ENCODE measurements at regions not wholly inside any gene's neighbourhood (a gene's known extent, or its start where the extent isn't known, plus 50 kb on each side); places are given as distances from the start of the nearest gene placed in this dataset.
A peak's percentile ranks its signal among the peaks of the same experiment; 100 is the strongest.
"Not testable (repeated sequence)": the region's sequence is repeated elsewhere in the genome, so short reads cannot be mapped to it uniquely, and the experiment has no call there.

DNA sequence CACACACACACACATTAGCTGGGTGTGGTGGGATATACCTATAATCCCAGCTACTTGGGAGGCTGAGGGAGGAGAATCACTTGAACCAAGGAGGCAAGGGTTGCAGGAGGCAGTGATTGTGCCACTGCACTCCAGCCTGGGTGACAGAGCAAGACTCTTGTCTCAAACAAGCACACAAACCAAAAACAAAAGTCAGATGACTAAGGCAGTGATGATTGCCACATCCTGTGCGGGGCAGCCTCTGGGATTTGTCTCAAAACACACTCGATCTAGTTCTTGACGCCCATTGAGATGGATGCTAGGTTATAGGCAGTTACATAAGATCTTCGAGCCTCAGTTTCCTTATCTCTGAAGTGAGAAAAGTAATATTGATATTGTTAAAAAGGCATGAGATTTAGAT lies 57.8 kb upstream of the NBPF8 start:
- not testable (repeated sequence) for H3K9me3 ChIP-seq (ENCODE audit: low read depth, low read length); H3K4me2 ChIP-seq (ENCODE audit: insufficient read depth, low read length); H3K27ac ChIP-seq (ENCODE audit: low read depth, low read length); H3K4me3 ChIP-seq (ENCODE audit: insufficient read depth, low read length); H4K20me1 ChIP-seq (ENCODE audit: insufficient read depth, low read length); H3K4me1 ChIP-seq (ENCODE audit: insufficient read depth, low read length); H2AFZ ChIP-seq (ENCODE audit: low read length); DNase-seq (ENCODE audit: insufficient read length, low spot score, missing footprints); H3K36me3 ChIP-seq (ENCODE audit: insufficient read depth, low read length); H3K27me3 ChIP-seq (ENCODE audit: insufficient read depth, low read length); H3K79me2 ChIP-seq (ENCODE audit: insufficient read depth, low read length)

DNA sequence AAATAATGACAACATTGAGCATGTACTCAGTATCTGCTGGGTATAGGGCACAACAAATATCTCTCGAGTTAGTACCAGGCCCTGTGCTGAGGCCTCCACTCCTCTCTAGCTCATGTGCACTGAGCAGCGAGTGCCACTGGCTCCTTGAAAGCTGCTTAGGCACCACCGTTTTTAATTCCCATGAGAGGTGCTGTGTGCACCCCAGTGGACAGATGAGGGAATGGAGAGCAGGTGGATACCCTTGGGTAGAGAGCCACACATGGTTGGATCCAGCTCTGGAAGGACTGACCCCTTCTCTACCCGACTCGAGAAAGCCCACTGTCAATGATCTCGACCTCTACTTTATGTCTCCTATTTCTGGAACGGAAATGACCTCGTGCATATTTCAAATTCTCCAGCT lies 58.7 kb upstream of the NBPF8 start:
- H4K20me1 ChIP-seq (ENCODE audit: insufficient read depth, low read length); H3K79me2 ChIP-seq (ENCODE audit: insufficient read depth, low read length); H3K27me3 ChIP-seq (ENCODE audit: insufficient read depth, low read length); H3K36me3 ChIP-seq (ENCODE audit: insufficient read depth, low read length); H2AFZ ChIP-seq (ENCODE audit: low read length); H3K4me3 ChIP-seq (ENCODE audit: insufficient read depth, low read length); H3K4me2 ChIP-seq (ENCODE audit: insufficient read depth, low read length); H3K4me1 ChIP-seq (ENCODE audit: insufficient read depth, low read length); H3K27ac ChIP-seq (ENCODE audit: low read depth, low read length); H3K9me3 ChIP-seq (ENCODE audit: low read depth, low read length); DNase-seq (ENCODE audit: insufficient read length, low spot score, missing footprints): not testable (repeated sequence)

DNA sequence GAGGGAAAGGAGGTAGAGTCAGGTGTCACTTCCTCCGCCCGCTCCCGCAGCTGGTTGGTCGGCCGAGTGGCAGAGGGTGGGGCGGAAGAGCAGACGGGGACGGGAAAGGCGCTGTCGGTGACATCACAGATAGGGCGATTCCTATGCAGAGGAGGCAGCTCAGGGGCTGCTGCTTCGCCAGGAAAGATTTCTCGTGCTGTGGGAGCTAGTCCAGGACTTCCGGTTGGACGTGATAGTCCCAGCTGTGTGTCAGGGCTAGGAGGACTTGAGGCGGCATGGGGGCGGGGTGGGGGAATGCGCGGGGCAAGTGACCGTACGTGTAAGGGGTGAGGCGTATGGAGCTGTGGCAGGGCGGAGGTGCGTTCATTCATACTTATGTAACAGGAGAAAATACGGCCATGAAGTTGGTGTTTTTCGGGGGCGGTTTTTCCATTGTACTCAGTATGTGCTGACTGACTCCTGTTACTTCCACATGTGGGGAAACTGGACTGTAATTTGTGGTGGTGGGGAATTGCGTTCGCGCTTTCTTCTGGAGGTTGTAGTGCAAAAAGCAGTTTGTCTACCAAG lies 60.1 kb upstream of the NBPF8 start:
- H2AFZ ChIP-seq (ENCODE audit: low read length); H4K20me1 ChIP-seq (ENCODE audit: insufficient read depth, low read length); H3K79me2 ChIP-seq (ENCODE audit: insufficient read depth, low read length); H3K27me3 ChIP-seq (ENCODE audit: insufficient read depth, low read length); H3K4me1 ChIP-seq (ENCODE audit: insufficient read depth, low read length); H3K27ac ChIP-seq (ENCODE audit: low read depth, low read length); H3K4me2 ChIP-seq (ENCODE audit: insufficient read depth, low read length); H3K9me3 ChIP-seq (ENCODE audit: low read depth, low read length); DNase-seq (ENCODE audit: insufficient read length, low spot score, missing footprints); H3K36me3 ChIP-seq (ENCODE audit: insufficient read depth, low read length): not testable (repeated sequence)
- H3K4me3 ChIP-seq (ENCODE audit: insufficient read depth, low read length): peak overlapping the region; percentile 46

DNA sequence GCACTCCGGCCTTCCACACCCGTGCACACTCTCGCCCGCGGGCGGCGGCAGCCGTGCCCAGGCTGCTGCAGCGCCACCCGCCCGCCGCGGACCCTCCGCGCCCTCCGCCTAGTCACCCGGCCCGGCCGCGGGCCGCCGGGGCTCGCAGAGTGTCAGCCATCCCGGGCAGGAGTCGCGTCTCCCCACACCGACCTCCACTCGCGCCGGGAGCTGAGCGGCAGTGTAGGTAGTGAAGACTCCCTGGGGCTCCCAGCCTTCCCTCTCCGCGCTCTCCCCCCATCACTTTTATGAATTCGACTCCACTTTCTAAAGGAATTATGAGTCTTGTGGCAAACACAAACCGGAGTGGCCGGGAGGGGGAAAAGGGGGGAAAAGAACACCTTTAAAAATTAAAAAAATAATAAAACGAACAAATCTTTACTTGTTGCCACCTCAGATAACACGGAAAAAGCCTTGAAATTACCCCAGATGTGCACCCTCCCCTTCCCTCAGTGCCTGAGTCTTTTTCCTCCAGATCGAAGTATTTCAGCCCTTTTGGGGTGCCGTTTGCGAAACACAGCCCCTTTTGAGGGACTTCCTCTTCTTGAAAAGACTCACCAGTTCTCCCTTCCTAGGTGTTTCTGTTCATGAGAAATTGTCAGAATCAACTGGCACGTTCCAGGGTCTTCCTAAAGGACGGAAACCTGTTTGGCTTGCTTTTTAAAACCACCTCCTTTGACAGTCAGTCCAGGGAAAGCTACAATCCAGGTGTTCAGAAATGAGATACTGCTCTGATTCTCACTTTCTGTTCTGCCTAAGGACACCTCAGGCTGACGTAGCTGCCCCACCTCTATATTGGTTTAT lies 72.4 kb upstream of the NBPF8 start:
- Histone ChIP-seq H3K4me3 (ENCODE audit: insufficient read depth, low read length) (peak overlapping the region; percentile 33), H3K4me2 (ENCODE audit: insufficient read depth, low read length) (peak overlapping the region; percentile 64)
- not testable (repeated sequence) for H3K9me3 ChIP-seq (ENCODE audit: low read depth, low read length)

DNA sequence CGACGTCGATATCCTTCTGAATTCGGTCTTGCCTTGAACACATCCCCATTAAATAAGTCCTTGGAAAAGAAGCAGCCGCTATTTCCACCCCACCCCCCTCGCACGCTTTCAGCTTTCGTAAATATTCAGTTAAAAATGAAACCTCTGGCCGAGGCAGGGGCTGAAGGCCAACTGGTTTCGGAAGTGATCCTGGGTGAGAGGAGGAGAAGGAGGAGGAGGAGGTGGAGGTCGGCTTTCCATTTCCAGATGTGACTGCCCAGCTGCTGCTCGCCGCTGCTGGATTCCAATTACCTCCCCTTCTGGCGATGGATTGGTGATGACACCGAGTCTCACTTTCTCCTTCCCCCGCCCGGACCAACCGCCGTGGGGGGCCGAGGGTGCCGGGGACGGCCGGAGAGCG lies 73.1 kb upstream of the NBPF8 start:
- DNase-seq (ENCODE audit: insufficient read length, low spot score, missing footprints); H2AFZ ChIP-seq (ENCODE audit: low read length); H3K4me2 ChIP-seq (ENCODE audit: insufficient read depth, low read length): not testable (repeated sequence)

More for the DNA sequence above, 72.4 kb upstream of the NBPF8 start:
- H3K4me1 ChIP-seq (ENCODE audit: insufficient read depth, low read length); H3K27me3 ChIP-seq (ENCODE audit: insufficient read depth, low read length); H3K36me3 ChIP-seq (ENCODE audit: insufficient read depth, low read length); H3K27ac ChIP-seq (ENCODE audit: low read depth, low read length); H2AFZ ChIP-seq (ENCODE audit: low read length); H3K79me2 ChIP-seq (ENCODE audit: insufficient read depth, low read length); DNase-seq (ENCODE audit: insufficient read length, low spot score, missing footprints); H4K20me1 ChIP-seq (ENCODE audit: insufficient read depth, low read length): not testable (repeated sequence)

DNA sequence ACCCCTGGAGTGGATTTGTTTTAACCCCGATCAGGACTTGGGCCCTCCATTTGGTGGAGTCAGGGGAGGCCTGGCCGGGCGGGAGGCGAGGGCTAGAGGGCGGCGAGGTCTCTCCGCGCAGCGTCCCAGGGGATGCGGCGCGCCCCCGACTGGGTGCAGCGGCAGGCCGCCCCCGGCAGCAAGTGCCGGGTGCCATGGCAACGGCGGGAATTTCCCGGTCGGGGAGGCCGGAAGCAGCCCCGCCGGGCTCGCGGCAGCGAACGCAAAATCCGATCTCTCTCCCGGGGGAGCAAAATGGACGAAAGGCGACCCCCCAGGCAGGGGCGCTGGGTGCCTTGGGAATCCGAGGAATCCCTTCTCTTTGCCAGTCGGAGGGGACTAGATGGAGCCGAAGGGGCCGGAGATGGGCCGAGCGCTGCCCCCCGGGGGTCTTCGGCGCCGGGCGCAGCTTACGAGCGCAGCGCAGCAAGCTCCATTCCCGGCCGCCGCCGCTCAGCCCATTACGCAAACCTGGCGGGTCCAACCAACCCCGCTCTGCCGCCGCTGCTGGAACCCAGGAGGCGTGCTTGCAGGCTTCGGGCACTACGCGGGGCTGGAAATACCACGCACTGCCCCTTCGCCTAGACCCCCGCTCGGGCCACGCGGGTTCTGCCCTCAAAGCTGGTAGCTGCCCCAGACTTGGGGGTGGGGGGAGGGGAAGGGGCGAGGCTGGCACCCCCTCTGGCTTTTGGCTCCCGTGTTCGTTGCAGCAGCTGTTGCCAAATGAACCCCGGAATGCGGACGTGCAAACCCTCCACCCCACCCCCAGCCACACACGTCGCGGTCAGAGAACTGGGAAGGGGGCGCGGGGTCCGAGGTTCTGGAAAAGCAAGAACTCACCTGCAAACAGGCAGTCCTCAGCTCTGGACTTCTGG lies 73.7 kb upstream of the NBPF8 start:
- not testable (repeated sequence) for DNase-seq (ENCODE audit: insufficient read length, low spot score, missing footprints); H2AFZ ChIP-seq (ENCODE audit: low read length); H3K36me3 ChIP-seq (ENCODE audit: insufficient read depth, low read length); H3K79me2 ChIP-seq (ENCODE audit: insufficient read depth, low read length); H3K4me1 ChIP-seq (ENCODE audit: insufficient read depth, low read length); H3K4me2 ChIP-seq (ENCODE audit: insufficient read depth, low read length); H4K20me1 ChIP-seq (ENCODE audit: insufficient read depth, low read length); H3K9me3 ChIP-seq (ENCODE audit: low read depth, low read length); H3K27me3 ChIP-seq (ENCODE audit: insufficient read depth, low read length); H3K27ac ChIP-seq (ENCODE audit: low read depth, low read length)
- H3K4me3 ChIP-seq (ENCODE audit: insufficient read depth, low read length): peak overlapping the region; percentile 66

More for the DNA sequence above, 73.1 kb upstream of the NBPF8 start:
- H3K4me1 ChIP-seq (ENCODE audit: insufficient read depth, low read length); H3K36me3 ChIP-seq (ENCODE audit: insufficient read depth, low read length); H3K27me3 ChIP-seq (ENCODE audit: insufficient read depth, low read length); H3K9me3 ChIP-seq (ENCODE audit: low read depth, low read length); H3K27ac ChIP-seq (ENCODE audit: low read depth, low read length); H3K79me2 ChIP-seq (ENCODE audit: insufficient read depth, low read length); H4K20me1 ChIP-seq (ENCODE audit: insufficient read depth, low read length): not testable (repeated sequence)
- peak overlapping the region; percentile 66 for H3K4me3 ChIP-seq (ENCODE audit: insufficient read depth, low read length)

DNA sequence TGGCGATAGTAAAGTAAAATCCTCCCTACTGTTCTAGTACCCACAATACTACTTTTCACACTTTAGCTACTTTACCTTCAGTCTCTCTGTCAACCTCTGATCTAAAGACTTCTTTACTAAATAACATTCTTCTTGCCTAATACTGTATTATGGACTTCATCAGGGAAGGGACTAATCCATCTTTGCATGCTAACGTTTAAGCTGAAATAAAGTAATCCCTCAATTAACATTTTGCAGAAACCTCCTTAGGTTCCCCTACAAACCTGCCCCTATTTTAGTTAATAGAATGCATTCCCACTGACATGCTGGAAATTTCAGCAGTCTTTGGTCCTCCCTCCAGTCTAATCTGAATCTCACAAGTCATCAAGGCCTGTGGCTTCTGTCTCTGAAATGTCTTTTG lies 99.1 kb upstream of the NBPF8 start:
- H4K20me1 ChIP-seq (ENCODE audit: insufficient read depth, low read length); H3K36me3 ChIP-seq (ENCODE audit: insufficient read depth, low read length); H3K27ac ChIP-seq (ENCODE audit: low read depth, low read length); H3K9me3 ChIP-seq (ENCODE audit: low read depth, low read length); H2AFZ ChIP-seq (ENCODE audit: low read length); H3K4me1 ChIP-seq (ENCODE audit: insufficient read depth, low read length); H3K4me3 ChIP-seq (ENCODE audit: insufficient read depth, low read length); H3K4me2 ChIP-seq (ENCODE audit: insufficient read depth, low read length); H3K27me3 ChIP-seq (ENCODE audit: insufficient read depth, low read length); H3K79me2 ChIP-seq (ENCODE audit: insufficient read depth, low read length); DNase-seq (ENCODE audit: insufficient read length, low spot score, missing footprints): not testable (repeated sequence)

DNA sequence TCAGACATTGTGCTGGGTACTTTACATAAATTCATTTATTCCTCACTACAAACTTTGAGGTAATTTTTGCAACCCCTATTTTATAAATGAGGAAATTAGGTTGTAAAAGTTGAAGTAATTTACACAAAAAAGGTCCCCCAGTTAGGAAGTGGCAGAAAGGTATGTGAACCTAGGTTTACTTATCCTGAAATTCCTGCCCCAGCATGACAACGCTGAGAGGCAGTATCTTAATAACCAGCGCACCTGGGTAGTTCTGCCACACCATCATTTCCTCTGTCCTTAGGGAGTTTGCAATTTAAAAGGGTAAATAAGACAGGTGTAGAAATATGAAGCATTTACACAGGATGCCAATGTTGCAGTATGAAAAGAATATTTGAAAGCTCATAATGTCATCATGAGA lies 102.9 kb upstream of the NBPF8 start:
- not testable (repeated sequence) for H2AFZ ChIP-seq (ENCODE audit: low read length); H4K20me1 ChIP-seq (ENCODE audit: insufficient read depth, low read length)

More for the DNA sequence above, 102.9 kb upstream of the NBPF8 start:
- not testable (repeated sequence) for DNase-seq (ENCODE audit: insufficient read length, low spot score, missing footprints); H3K27ac ChIP-seq (ENCODE audit: low read depth, low read length); H3K36me3 ChIP-seq (ENCODE audit: insufficient read depth, low read length); H3K9me3 ChIP-seq (ENCODE audit: low read depth, low read length); H3K27me3 ChIP-seq (ENCODE audit: insufficient read depth, low read length); H3K4me1 ChIP-seq (ENCODE audit: insufficient read depth, low read length); H3K79me2 ChIP-seq (ENCODE audit: insufficient read depth, low read length); H3K4me2 ChIP-seq (ENCODE audit: insufficient read depth, low read length); H3K4me3 ChIP-seq (ENCODE audit: insufficient read depth, low read length)

Measured in osteoblast (primary cell).